ENCODE measurements at regions not wholly inside any gene's neighbourhood (a gene's known extent, or its start where the extent isn't known, plus 50 kb on each side); places are given as distances from the start of the nearest gene placed in this dataset.

GRCh38 chr6:133583907-133584427, 304.9 kb upstream of the TCF21 start:
- DNase-seq (ENCODE audit: low spot score) = no peak

DNA sequence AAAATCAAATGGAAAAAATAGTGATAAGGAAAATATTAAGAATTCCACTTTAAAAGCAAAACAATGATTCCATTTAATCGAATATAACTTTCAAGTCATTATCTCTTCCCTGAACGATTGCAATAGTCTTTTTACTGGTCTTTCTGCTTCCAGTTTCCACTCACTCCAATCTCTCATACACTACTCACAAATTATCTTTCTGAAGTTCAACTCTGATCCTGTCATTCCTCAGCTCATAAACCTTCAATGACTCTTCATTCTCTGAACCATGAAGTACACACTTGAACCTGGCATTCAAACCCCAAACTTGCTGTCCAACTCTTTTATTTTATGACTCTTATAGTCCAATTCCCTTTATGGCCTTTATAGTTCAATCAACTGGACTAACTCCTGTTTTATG, 304.1 kb upstream of the TCF21 start:
- DNase-seq (ENCODE audit: low spot score) = no peak

DNA sequence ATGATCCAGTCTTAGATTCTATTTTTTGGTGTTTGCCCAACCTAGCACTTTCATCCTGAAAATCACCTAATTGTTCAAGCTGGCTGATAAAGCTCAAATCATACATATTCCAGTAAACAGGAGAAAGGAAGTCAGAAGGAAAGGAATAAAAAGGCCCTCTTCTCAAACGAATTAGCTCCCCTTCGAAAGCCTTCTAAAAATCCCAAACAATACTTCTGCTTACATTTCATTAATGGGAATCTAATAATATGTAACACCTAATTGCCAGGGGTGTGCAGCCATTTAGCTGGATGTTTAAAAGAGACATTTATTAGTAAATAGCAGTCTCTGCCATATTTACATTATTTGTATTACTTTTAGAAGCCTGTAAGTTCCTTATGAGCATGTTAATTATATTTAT, 302.9 kb upstream of the TCF21 start:
- DNase-seq (ENCODE audit: low spot score) = no peak

- no peak for DNase-seq (ENCODE audit: low spot score)
These were observed 301.3 kb upstream of the TCF21 start for GRCh38 chr6:133587546-133588160.

GRCh38 chr6:133590196-133590595, 298.7 kb upstream of the TCF21 start:
- no peak for DNase-seq (ENCODE audit: low spot score)

GRCh38 chr6:133590814-133591213, 298.1 kb upstream of the TCF21 start:
- no peak for DNase-seq (ENCODE audit: low spot score)

GRCh38 chr6:133591275-133591674, 297.6 kb upstream of the TCF21 start:
- no peak for DNase-seq (ENCODE audit: low spot score)

- no peak for DNase-seq (ENCODE audit: low spot score)
These were observed 294.2 kb upstream of the TCF21 start for GRCh38 chr6:133594652-133595110.

- DNase-seq (ENCODE audit: low spot score) = no peak
These were observed 293.7 kb upstream of the TCF21 start for GRCh38 chr6:133595111-133595761.

DNA sequence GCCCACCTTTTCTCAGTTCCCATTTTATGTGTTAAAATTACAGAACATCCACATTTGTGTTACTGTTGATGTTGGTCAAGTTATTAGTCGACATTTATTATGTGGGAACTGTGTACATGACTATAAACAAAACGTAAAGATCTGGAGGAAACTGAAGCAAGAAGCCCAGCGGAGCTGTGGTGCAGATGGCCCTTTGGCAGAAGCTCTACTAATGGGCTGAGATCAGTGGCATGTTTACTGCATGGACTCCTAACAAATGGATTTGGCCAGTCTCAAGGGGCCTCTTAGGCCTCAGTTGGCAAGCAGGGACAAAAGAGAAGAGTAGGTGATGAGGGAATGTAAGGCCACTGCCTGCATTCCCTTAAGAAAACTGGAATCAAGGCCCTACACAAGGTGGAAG, 282.1 kb upstream of the TCF21 start:
- no peak for DNase-seq (ENCODE audit: low spot score)

DNA sequence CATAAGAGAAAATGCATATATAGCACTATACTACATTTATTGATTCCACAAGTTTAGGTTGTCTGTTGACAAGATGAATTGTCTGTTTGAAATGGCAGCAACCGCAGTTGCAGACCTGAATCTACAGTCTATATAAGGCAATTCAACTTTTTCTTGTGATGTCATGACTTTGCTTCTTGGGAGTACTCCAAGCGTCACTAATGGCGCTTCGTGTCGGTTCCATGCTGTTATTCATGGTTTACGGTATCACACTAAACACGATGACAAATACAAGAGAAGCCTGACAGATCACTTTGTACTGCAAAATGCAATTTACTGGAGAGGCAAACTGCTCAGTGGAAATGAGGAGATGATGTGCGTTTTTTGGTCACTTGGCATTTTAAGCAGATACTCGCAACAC, 280.3 kb upstream of the TCF21 start:
- DNase-seq (ENCODE audit: low spot score) = no peak

- no peak for DNase-seq (ENCODE audit: low spot score)
These were observed 279.3 kb upstream of the TCF21 start for GRCh38 chr6:133609415-133610226.

- DNase-seq (ENCODE audit: low spot score) = no peak
These were observed 278.6 kb upstream of the TCF21 start for GRCh38 chr6:133610227-133610840.

GRCh38 chr6:133610971-133611370, 277.9 kb upstream of the TCF21 start:
- DNase-seq (ENCODE audit: low spot score) = no peak

DNA sequence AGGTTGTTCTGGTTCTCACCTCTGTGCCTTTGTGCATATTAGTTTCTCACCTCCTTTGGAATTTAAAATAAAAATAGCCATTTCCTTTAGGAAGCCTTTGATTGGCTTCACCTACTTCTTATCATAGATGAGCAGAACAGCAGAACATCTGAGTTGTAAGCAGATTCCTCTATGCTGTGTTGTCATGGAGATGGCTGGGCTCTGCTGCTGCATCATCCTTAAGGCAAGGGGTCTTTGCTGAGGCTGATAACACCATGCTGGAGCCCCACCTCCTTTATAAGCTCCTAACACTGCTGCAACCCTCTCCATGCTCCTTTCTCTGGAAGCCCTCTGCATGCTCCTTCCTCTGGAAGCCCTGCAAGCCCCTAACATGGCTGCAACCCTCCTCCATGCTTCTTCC, 276.5 kb upstream of the TCF21 start:
- DNase-seq (ENCODE audit: low spot score) = no peak

- peak; percentile 19 for DNase-seq (ENCODE audit: low spot score)
These were observed 275.7 kb upstream of the TCF21 start for GRCh38 chr6:133613211-133613610.

DNA sequence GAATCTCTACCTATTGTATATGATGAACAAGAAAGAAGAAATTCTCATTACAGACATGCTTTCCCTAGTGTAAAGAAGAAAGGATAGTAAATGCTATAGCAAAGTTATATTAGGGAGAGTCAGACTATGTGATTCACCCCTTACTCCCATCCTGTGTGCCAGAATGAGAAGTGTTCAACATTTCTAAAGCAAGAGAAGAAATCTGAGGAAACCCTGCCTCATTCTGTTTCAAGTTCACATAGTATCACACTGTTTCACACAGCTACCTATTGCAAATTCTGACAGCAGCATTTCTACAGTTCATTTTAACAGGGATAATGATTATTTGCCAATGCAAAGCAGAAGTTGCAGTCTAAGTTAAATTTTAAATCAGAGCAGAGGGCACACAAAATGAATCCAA, 267.2 kb upstream of the TCF21 start:
- DNase-seq (ENCODE audit: low spot score) = no peak

- DNase-seq (ENCODE audit: low spot score) = no peak
These were observed 265.8 kb upstream of the TCF21 start for GRCh38 chr6:133623065-133623464.

DNA sequence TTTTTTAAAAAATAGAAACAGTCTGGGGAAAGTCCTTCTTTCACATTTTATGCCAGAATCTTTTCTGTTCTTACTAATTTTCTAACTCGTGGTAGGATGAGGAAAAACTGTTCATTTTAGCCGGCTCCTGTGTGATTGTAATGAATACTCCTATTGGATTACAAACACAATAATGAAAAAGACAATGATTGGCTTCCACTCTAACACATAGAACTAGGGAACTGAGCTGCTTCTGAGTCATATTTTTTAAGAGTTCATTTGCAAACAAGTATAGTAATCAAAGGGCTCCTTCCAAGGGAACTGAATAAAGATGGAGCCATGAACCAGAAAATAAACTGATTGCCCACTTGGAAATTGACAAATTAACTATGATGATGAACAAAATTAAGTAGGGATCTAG, 265.3 kb upstream of the TCF21 start:
- DNase-seq (ENCODE audit: low spot score) = no peak

DNA sequence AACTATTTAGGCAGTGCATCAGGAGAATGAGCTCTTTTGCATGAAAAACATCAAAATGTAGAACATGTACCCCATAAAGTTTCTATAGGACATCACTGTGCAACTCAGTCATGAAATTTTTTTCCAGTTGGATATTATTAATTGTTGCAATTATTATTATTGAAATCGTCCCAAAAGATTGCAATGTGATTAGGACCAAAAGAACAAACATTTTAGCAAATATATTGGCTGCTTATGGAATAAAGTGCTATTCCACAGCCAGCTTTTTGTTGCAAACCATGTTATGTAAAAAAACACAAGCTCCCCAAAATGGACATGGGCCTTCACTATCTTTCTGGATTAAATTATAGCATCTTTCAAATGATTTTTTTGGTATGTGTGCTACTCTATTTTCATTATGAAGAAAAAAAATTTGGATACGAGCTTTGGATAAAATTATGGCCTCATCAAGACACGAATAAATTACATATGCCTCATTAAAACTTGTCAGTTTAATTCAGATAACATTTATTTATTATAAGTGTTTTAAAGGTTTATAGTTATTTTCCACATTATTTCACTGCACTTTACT, 262.7 kb upstream of the TCF21 start:
- DNase-seq (ENCODE audit: low spot score) = no peak

DNA sequence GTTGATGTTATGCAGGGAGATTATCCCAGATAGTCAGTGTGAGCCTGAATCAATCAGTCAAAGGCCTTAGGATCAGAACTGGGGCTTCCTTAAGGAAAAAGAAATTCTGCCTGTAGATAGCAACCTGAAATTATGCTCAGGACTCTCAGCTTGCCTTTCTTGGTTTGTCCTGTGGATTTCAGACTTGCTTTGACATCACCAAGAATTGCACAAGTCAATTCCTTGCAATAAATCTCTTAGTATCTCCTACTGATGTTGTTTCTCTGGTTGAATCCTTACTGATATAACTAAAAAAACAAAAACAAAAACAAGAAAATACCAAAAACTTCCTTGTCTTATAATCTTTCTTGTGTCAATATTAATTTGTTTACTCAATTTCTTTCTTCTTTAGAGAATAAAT, 258.9 kb upstream of the TCF21 start:
- DNase-seq (ENCODE audit: low spot score) = no peak

DNA sequence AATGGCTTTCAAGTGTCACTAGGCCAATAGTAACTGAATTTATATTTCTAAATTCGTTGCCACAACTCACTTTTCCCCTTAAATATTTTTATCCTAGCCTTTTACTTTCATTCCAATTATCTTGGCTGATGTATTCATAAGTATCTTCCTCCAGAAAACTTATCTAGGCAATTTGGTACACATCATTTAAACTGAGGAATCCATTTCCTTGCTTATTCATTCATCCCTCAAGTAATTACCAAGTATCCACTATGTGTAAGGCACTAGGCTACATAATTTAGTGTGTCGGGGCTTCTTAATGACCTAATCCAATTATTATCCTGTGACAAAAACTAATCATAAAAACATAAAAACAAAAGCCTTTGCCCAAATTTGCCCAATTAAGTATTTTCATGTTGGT, 258.3 kb upstream of the TCF21 start:
- DNase-seq (ENCODE audit: low spot score) = no peak

Data from umbilical cord (tissue), 1 donor.